ENCODE measurements at regions not wholly inside any gene's neighbourhood (a gene's known extent, or its start where the extent isn't known, plus 50 kb on each side); places are given as distances from the start of the nearest gene placed in this dataset.

DNA sequence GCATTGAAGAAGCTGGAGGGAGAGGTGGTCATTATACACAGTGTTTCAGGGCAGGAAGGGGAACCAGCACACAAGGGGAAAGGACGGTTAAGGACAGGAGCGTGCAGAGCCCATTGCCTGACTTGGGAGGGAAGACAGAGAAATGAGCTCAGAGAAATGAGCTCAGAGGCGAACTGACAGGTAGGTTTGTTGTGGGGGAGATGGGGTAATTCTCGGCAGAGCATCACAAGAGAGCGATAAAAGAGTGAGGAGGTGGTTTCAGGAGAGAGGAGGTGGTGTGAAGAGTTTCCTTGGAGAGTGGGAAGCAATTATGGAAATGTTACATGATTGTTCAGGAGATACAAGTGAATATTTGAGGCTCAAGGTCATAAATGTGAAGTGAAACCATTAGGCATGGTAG lies 61.0 kb downstream of the MRGPRX1 start:
- Histone ChIP-seq H3K27me3 (ENCODE audit: control insufficient read depth in 2 of 2, insufficient read depth in 2 of 2, low read length in 2 of 2) (peaks cover 4 to 10% of the 10 kb centered on the region in 2 experiments), H3K79me2 (ENCODE audit: control insufficient read depth, insufficient read depth, low read length) (no peaks in the 10 kb centered on the region), H3K9me3 (replicated peaks; ENCODE audit: control insufficient read depth, insufficient read depth, low read length) (no peaks in the 10 kb centered on the region), H3K4me2 (ENCODE audit: insufficient read depth, low read length) (no peak overlapping the region), H4K20me1 (replicated peaks; ENCODE audit: control insufficient read depth, extremely low read depth, insufficient read depth, low read length) (no peaks in the 10 kb centered on the region), H3K27ac (ENCODE audit: insufficient read depth, low read depth, low read length) (no peak overlapping the region), H3K9me1 (replicated peaks; ENCODE audit: control insufficient read depth, extremely low read depth, insufficient read depth, low read length) (no peaks in the 10 kb centered on the region), H3K4me3 (replicated peaks in 1 of 3; ENCODE audit: insufficient read depth in 1 of 3, low read depth in 1 of 3, low read length in 3 of 3) (no peak overlapping the region), H2AFZ (ENCODE audit: low read depth, low read length) (no peak overlapping the region), H3K9ac (replicated peaks; ENCODE audit: extremely low read depth, insufficient read depth, low read length) (no peak overlapping the region), H3K4me1 (ENCODE audit: control insufficient read depth, extremely low read depth, insufficient read depth, low read length) (no peaks in the 10 kb centered on the region), H3K36me3 (ENCODE audit: control insufficient read depth in 2 of 2, extremely low read depth in 1 of 2, insufficient read depth in 2 of 2, low read length in 2 of 2) (no peaks in the 10 kb centered on the region)
- dilution Hi-C loops (cut with MboI; ENCODE audit: extremely low pct_ligation_motif_present, low sequenced_read_pairs), result no loop called here
- DNase-seq (ENCODE audit: low read depth, low spot score), result no peak
- ChIA-PET CTCF (interaction anchor here (0.8 to 1.2 kb wide), 2 partner anchors 12 to 19 kb away, joined by 3 to 4 read pairs; no protein-coding TSS in a partner anchor), POLR2A (no interaction called here)
- TF ChIP-seq, protein P1, sequence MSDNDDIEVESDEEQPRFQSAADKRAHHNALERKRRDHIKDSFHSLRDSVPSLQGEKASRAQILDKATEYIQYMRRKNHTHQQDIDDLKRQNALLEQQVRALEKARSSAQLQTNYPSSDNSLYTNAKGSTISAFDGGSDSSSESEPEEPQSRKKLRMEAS (IDR thresholded peaks at IDR 0.05; ENCODE audit: insufficient read depth, insufficient read length), result no peak
- no peak for TF ChIP-seq POLR2A (IDR thresholded peaks at IDR 0.05; ENCODE audit: low read depth, low read length)
- TF ChIP-seq FOS (IDR thresholded peaks at IDR 0.05; ENCODE audit: borderline replicate concordance, insufficient read depth, low read length), result no peak
- no peak for TF ChIP-seq MYC (IDR thresholded peaks at IDR 0.05; ENCODE audit: low read depth, low read length)
- TF ChIP-seq, protein P2, sequence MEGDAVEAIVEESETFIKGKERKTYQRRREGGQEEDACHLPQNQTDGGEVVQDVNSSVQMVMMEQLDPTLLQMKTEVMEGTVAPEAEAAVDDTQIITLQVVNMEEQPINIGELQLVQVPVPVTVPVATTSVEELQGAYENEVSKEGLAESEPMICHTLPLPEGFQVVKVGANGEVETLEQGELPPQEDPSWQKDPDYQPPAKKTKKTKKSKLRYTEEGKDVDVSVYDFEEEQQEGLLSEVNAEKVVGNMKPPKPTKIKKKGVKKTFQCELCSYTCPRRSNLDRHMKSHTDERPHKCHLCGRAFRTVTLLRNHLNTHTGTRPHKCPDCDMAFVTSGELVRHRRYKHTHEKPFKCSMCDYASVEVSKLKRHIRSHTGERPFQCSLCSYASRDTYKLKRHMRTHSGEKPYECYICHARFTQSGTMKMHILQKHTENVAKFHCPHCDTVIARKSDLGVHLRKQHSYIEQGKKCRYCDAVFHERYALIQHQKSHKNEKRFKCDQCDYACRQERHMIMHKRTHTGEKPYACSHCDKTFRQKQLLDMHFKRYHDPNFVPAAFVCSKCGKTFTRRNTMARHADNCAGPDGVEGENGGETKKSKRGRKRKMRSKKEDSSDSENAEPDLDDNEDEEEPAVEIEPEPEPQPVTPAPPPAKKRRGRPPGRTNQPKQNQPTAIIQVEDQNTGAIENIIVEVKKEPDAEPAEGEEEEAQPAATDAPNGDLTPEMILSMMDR (IDR thresholded peaks at IDR 0.05; ENCODE audit: extremely low read depth in 1 of 2, insufficient read depth in 1 of 2, low read depth in 1 of 2, low read length in 2 of 2), result no peak
- no peak for TF ChIP-seq EZH2 (IDR thresholded peaks at IDR 0.05; ENCODE audit: borderline replicate concordance, low read depth, low read length, severe bottlenecking)
- TF ChIP-seq GATA2 (IDR thresholded peaks at IDR 0.05; ENCODE audit: insufficient read depth, insufficient read length, low read depth, low read length), result no peak
- TF ChIP-seq POLR2AphosphoS5 (IDR thresholded peaks at IDR 0.05; ENCODE audit: insufficient read depth, low read depth, low read length), result no peak
- no peak for TF ChIP-seq JUN (IDR thresholded peaks at IDR 0.05; ENCODE audit: borderline replicate concordance, insufficient read depth, insufficient read length, low read depth)
- BruUV-seq (replicated peaks), result no TSS peak
- intact Hi-C loops (cut with micrococcal nuclease), result no loop called here
- no peak for FAIRE-seq

Data from endothelial cell of umbilical vein (primary cell).